HG02973 (cell line): ENCODE measurements at regions not wholly inside any gene's neighbourhood (a gene's known extent, or its start where the extent isn't known, plus 50 kb on each side); places are given as distances from the start of the nearest gene placed in this dataset.
"Not testable (repeated sequence)": the region's sequence is repeated elsewhere in the genome, so short reads cannot be mapped to it uniquely, and the experiment has no call there.

Experiments used
- ATAC-seq: cut with Tn5 transposase; IDR thresholded peaks from one replicate; pipeline ENCODE4 v1.9.1; 2021; ENCODE audit warnings: moderate library complexity; ENCODE audit not compliant: unreplicated experiment

- ATAC-seq: not testable (repeated sequence)
These were observed 80.1 kb upstream of the TMEM170B start for GRCh38 chr6:11457422-11457821.

GRCh38 chr6:11452106-11452505 is 85.4 kb upstream of the TMEM170B start:
- ATAC-seq: not testable (repeated sequence)

GRCh38 chr6:11450037-11450436 is 87.5 kb upstream of the TMEM170B start:
- ATAC-seq: no peak

GRCh38 chr6:11449408-11449807 is 88.1 kb upstream of the TMEM170B start:
- ATAC-seq: no peak

- ATAC-seq: no peak
These were observed 89.5 kb upstream of the TMEM170B start for GRCh38 chr6:11448038-11448437.

GRCh38 chr6:11447265-11447664 is 90.3 kb upstream of the TMEM170B start:
- no peak for ATAC-seq

- ATAC-seq: no peak
These were observed 92.4 kb upstream of the TMEM170B start for GRCh38 chr6:11445146-11445545.

GRCh38 chr6:11443125-11443524 is 94.4 kb upstream of the TMEM170B start:
- not testable (repeated sequence) for ATAC-seq

GRCh38 chr6:11442495-11442894 is 95.1 kb upstream of the TMEM170B start:
- no peak for ATAC-seq

GRCh38 chr6:11439876-11440275 is 97.7 kb upstream of the TMEM170B start:
- ATAC-seq: no peak

GRCh38 chr6:11439017-11439420 is 98.5 kb upstream of the TMEM170B start:
- ATAC-seq: no peak

- ATAC-seq: no peak
These were observed 99.6 kb upstream of the TMEM170B start for GRCh38 chr6:11437824-11438459.

GRCh38 chr6:11436508-11437096 is 100.9 kb upstream of the TMEM170B start:
- ATAC-seq: no peak

GRCh38 chr6:11434565-11435326 is 102.8 kb upstream of the TMEM170B start:
- no peak for ATAC-seq

GRCh38 chr6:11433860-11434259 is 103.7 kb upstream of the TMEM170B start:
- no peak for ATAC-seq

- no peak for ATAC-seq
These were observed 104.7 kb upstream of the TMEM170B start for GRCh38 chr6:11432713-11433450.

- ATAC-seq: no peak
These were observed 105.5 kb upstream of the TMEM170B start for GRCh38 chr6:11432091-11432490.

GRCh38 chr6:11431455-11431937 is 106.1 kb upstream of the TMEM170B start:
- ATAC-seq: no peak

- no peak for ATAC-seq
These were observed 107.5 kb upstream of the TMEM170B start for GRCh38 chr6:11430036-11430435.

- no peak for ATAC-seq
These were observed 108.0 kb upstream of the TMEM170B start for GRCh38 chr6:11429577-11429976.

- peak; percentile 46 for ATAC-seq
These were observed 108.7 kb upstream of the TMEM170B start for GRCh38 chr6:11428895-11429294.
